WTC11 (cell line): ENCODE measurements at regions not wholly inside any gene's neighbourhood (a gene's known extent, or its start where the extent isn't known, plus 50 kb on each side); places are given as distances from the start of the nearest gene placed in this dataset.

Experiments
- ATAC-seq: fragments of 200-7000 bp; cut with Tn5 transposase; 2 replicates; pipeline ENCODE4 v1.10.0; 2021; ENCODE audit warnings: mild to moderate bottlenecking, moderate library complexity
- CTCF ChIA-PET: fragments of 300-600 bp; sonication (Branson Sonifier 250); formaldehyde crosslinking; loops from one replicate; lab custom pipeline; 2021; ENCODE audit warnings: antibody characterized with exemption; lab: Charles Lee
- POLR2A ChIA-PET: fragments of 350-600 bp; sonication (Branson Sonifier 250); formaldehyde crosslinking; loops from one replicate; lab custom pipeline; 2021; ENCODE audit warnings: antibody characterized with exemption; lab: Charles Lee
- DNase-seq: peaks from one replicate; pipeline ENCODE4 v3.0.0; 2021; ENCODE audit warnings: low spot score
- H3K27ac Mint-ChIP-seq: 2 replicates; pipeline ENCODE4 v1.8.0; 2021; ENCODE audit warnings: mixed read lengths
- H3K27me3 Mint-ChIP-seq: 2 replicates; pipeline ENCODE4 v1.8.0; 2021; ENCODE audit warnings: low read depth, mild to moderate bottlenecking, moderate library complexity, mixed read lengths
- H3K36me3 Mint-ChIP-seq: 2 replicates; pipeline ENCODE4 v1.8.0; 2021; ENCODE audit warnings: mixed read lengths
- H3K4me1 Mint-ChIP-seq: 2 replicates; pipeline ENCODE4 v1.8.0; 2022; ENCODE audit warnings: mixed read lengths
- H3K4me3 Mint-ChIP-seq: 2 replicates; pipeline ENCODE4 v1.8.0; 2021; ENCODE audit warnings: mild to moderate bottlenecking, moderate library complexity, mixed read lengths
- H3K9me3 Mint-ChIP-seq: 2 replicates; pipeline ENCODE4 v1.8.0; 2021; ENCODE audit warnings: mixed read lengths
- CBFB ChIP-seq: sonication (generic); formaldehyde crosslinking; IDR thresholded peaks from 2 replicates; pipeline ENCODE4 v1.8.1; 2022; ENCODE audit warnings: mild to moderate bottlenecking, low read depth, missing genetic modification reagents
- CDX4 ChIP-seq: fragments of 250-450 bp; sonication (Bioruptor Pico); IDR thresholded peaks from 2 replicates; pipeline ENCODE4 v1.9.0; 2021; ENCODE audit warnings: moderate library complexity, mild to moderate bottlenecking, inconsistent platforms, borderline replicate concordance
- CREM ChIP-seq: sonication (generic); formaldehyde crosslinking; IDR thresholded peaks from 2 replicates; pipeline ENCODE4 v1.8.1; 2022; ENCODE audit warnings: mild to moderate bottlenecking, missing genetic modification reagents, moderate library complexity
- FOXJ3 ChIP-seq: sonication (generic); formaldehyde crosslinking; IDR thresholded peaks from 2 replicates; pipeline ENCODE4 v1.9.0; 2021; ENCODE audit warnings: missing genetic modification reagents, mild to moderate bottlenecking, borderline replicate concordance
- FOXK1 ChIP-seq: sonication (generic); formaldehyde crosslinking; IDR thresholded peaks from 2 replicates; pipeline ENCODE4 v1.8.0; 2022; ENCODE audit warnings: mild to moderate bottlenecking, moderate library complexity, missing genetic modification reagents
- GTF2I ChIP-seq: fragments of 250-450 bp; sonication (Bioruptor Pico); conservative IDR thresholded peaks from 2 replicates; pipeline ENCODE4 v1.4.0; 2021; ENCODE audit warnings: mild to moderate bottlenecking
- HMGXB4 ChIP-seq: sonication (generic); formaldehyde crosslinking; IDR thresholded peaks from 2 replicates; pipeline ENCODE4 v1.8.1; 2023; ENCODE audit warnings: mild to moderate bottlenecking, moderate library complexity, missing genetic modification reagents
- IRF1 ChIP-seq: sonication (generic); formaldehyde crosslinking; IDR thresholded peaks from 2 replicates; pipeline ENCODE4 v1.8.0; 2023; ENCODE audit warnings: missing genetic modification reagents
- JUN ChIP-seq: sonication (generic); formaldehyde crosslinking; IDR thresholded peaks from 2 replicates; pipeline ENCODE4 v1.8.0; 2023; ENCODE audit warnings: mild to moderate bottlenecking, missing genetic modification reagents
- MLX ChIP-seq: sonication (generic); formaldehyde crosslinking; IDR thresholded peaks from 2 replicates; pipeline ENCODE4 v1.8.1; 2023; ENCODE audit warnings: mild to moderate bottlenecking, missing genetic modification reagents, moderate library complexity
- MXD4 ChIP-seq: fragments of 250-450 bp; sonication (Bioruptor Pico); IDR thresholded peaks from 2 replicates; pipeline ENCODE4 v1.8.0; 2021; ENCODE audit warnings: mild to moderate bottlenecking, moderate library complexity, borderline replicate concordance
- NR3C1 ChIP-seq: sonication (generic); formaldehyde crosslinking; conservative IDR thresholded peaks from 2 replicates; pipeline ENCODE4 v1.8.1; 2023; ENCODE audit warnings: low read depth, mild to moderate bottlenecking, missing genetic modification reagents
- PRDM15 ChIP-seq: sonication (generic); formaldehyde crosslinking; IDR thresholded peaks from 2 replicates; pipeline ENCODE4 v1.8.0; 2022; ENCODE audit warnings: missing genetic modification reagents
- SOX15 ChIP-seq: fragments of 250-450 bp; sonication (Bioruptor Pico); IDR thresholded peaks from 2 replicates; pipeline ENCODE4 v1.9.0; 2021; ENCODE audit warnings: mild to moderate bottlenecking
- TCF7 ChIP-seq: sonication (generic); formaldehyde crosslinking; IDR thresholded peaks from 2 replicates; pipeline ENCODE4 v1.8.0; 2022; ENCODE audit warnings: mild to moderate bottlenecking, low read depth, missing genetic modification reagents, moderate library complexity
- TP53 ChIP-seq: sonication (generic); formaldehyde crosslinking; IDR thresholded peaks from 2 replicates; pipeline ENCODE4 v1.8.1; 2023; ENCODE audit warnings: mild to moderate bottlenecking, missing genetic modification reagents
- ZNF281 ChIP-seq: sonication (generic); formaldehyde crosslinking; IDR thresholded peaks from 2 replicates; pipeline ENCODE4 v1.8.0; 2023; ENCODE audit warnings: mild to moderate bottlenecking, missing genetic modification reagents

- no peaks in the 10 kb centered on the region for H3K36me3 Mint-ChIP-seq
- CTCF ChIA-PET: no interaction called here
- H3K9me3 Mint-ChIP-seq: peaks cover 10% of the 10 kb centered on the region; the same call in 1 of the 2 replicates
- no peaks in the 10 kb centered on the region for H3K27me3 Mint-ChIP-seq
- peaks cover 20% of the 10 kb centered on the region for H3K4me1 Mint-ChIP-seq
- DNase-seq (no peak), ATAC-seq (no peak)
- POLR2A ChIA-PET: no interaction called here
- no peak overlapping the region for H3K27ac Mint-ChIP-seq
- H3K4me3 Mint-ChIP-seq: no peak overlapping the region
- TF ChIP-seq ZNF281 (CRISPR knock-in tag) (no peak), MLX (CRISPR knock-in tag) (no peak), FOXK1 (CRISPR knock-in tag) (no peak), GTF2I (CRISPR knock-in tag) (no peak), PRDM15 (no peak), MXD4 (no peak), TP53 (CRISPR knock-in tag) (no peak), HMGXB4 (CRISPR knock-in tag) (no peak), FOXJ3 (CRISPR knock-in tag) (no peak), NR3C1 (CRISPR knock-in tag) (no peak), CDX4 (CRISPR knock-in tag) (no peak), CBFB (CRISPR knock-in tag) (no peak), JUN (CRISPR knock-in tag) (no peak), TCF7 (CRISPR knock-in tag) (no peak), SOX15 (CRISPR knock-in tag) (no peak), IRF1 (CRISPR knock-in tag) (no peak), CREM (CRISPR knock-in tag) (no peak)
These were observed 595.0 kb upstream of the ZNF608 start for GRCh38 chr5:125341436-125341835.
